HFFc6 (cell line): ENCODE measurements at regions not wholly inside any gene's neighbourhood (a gene's known extent, or its start where the extent isn't known, plus 50 kb on each side); places are given as distances from the start of the nearest gene placed in this dataset.

Experiments used
- DNase-seq: peaks from one replicate; pipeline ENCODE4 v3.0.0-alpha.2; 2018
- H3K27ac Mint-ChIP-seq: 2 replicates; pipeline ENCODE4 v1.8.0; 2020; ENCODE audit warnings: mild to moderate bottlenecking, mixed read lengths
- H3K27me3 Mint-ChIP-seq: 2 replicates; pipeline ENCODE4 v1.8.0; 2021; ENCODE audit warnings: mild to moderate bottlenecking, moderate library complexity, mixed read lengths; ENCODE audit not compliant: insufficient read depth
- H3K36me3 Mint-ChIP-seq: 2 replicates; pipeline ENCODE4 v1.8.0; 2021; ENCODE audit warnings: low read depth, mixed read lengths
- H3K4me1 Mint-ChIP-seq: 2 replicates; pipeline ENCODE4 v1.8.0; 2020; ENCODE audit warnings: low read depth, mixed read lengths
- H3K4me3 Mint-ChIP-seq: 2 replicates; pipeline ENCODE4 v1.8.0; 2020; ENCODE audit warnings: mild to moderate bottlenecking, moderate library complexity, mixed read lengths
- H3K9me3 Mint-ChIP-seq: 2 replicates; pipeline ENCODE4 v1.8.0; 2020; ENCODE audit warnings: mild to moderate bottlenecking, mixed read lengths
- CTCF ChIP-seq: fragments of 200-600 bp; sonication (generic); IDR thresholded peaks from 2 replicates; pipeline ENCODE4 v1.5.0; 2021; ENCODE audit warnings: antibody characterized with exemption, mild to moderate bottlenecking

- H3K27ac Mint-ChIP-seq, result no peak overlapping the region
- H3K4me1 Mint-ChIP-seq, result no peaks in the 10 kb centered on the region; the same call in 1 of the 2 replicates
- peaks cover 28% of the 10 kb centered on the region for H3K27me3 Mint-ChIP-seq
- no peak for TF ChIP-seq CTCF
- no peak for DNase-seq
- H3K9me3 Mint-ChIP-seq, result no peaks in the 10 kb centered on the region
- no peak overlapping the region for H3K4me3 Mint-ChIP-seq
- H3K36me3 Mint-ChIP-seq, result no peaks in the 10 kb centered on the region
Observed at GRCh38 chr10:78630944-78631838, 437.6 kb upstream of the ZMIZ1 start.

GRCh38 chr10:78634389-78634815 lies 434.4 kb upstream of the ZMIZ1 start:
- Mint-ChIP-seq H3K36me3 (no peaks in the 10 kb centered on the region), H3K9me3 (no peaks in the 10 kb centered on the region), H3K4me3 (no peak overlapping the region), H3K27ac (no peak overlapping the region), H3K4me1 (no peaks in the 10 kb centered on the region; the same call in 1 of the 2 replicates), H3K27me3 (peaks cover 21% of the 10 kb centered on the region)
- no peak for TF ChIP-seq CTCF
- DNase-seq, result no peak

- H3K27me3 Mint-ChIP-seq, result peaks cover 16% of the 10 kb centered on the region
- DNase-seq, result no peak
- H3K27ac Mint-ChIP-seq, result no peak overlapping the region
- no peaks in the 10 kb centered on the region; the same call in 1 of the 2 replicates for H3K4me1 Mint-ChIP-seq
- no peaks in the 10 kb centered on the region for H3K36me3 Mint-ChIP-seq
- H3K9me3 Mint-ChIP-seq, result no peaks in the 10 kb centered on the region
- H3K4me3 Mint-ChIP-seq, result no peak overlapping the region
- TF ChIP-seq CTCF, result no peak
Observed at GRCh38 chr10:78634835-78635234, 433.9 kb upstream of the ZMIZ1 start.

- H3K27ac Mint-ChIP-seq, result no peak overlapping the region
- no peaks in the 10 kb centered on the region for H3K9me3 Mint-ChIP-seq
- DNase-seq, result no peak
- no peaks in the 10 kb centered on the region; the same call in 1 of the 2 replicates for H3K4me1 Mint-ChIP-seq
- peaks cover 18% of the 10 kb centered on the region for H3K27me3 Mint-ChIP-seq
- TF ChIP-seq CTCF, result no peak
- H3K36me3 Mint-ChIP-seq, result no peaks in the 10 kb centered on the region
- H3K4me3 Mint-ChIP-seq, result no peak overlapping the region
Observed at GRCh38 chr10:78639629-78640028, 429.1 kb upstream of the ZMIZ1 start.

GRCh38 chr10:78640796-78641636 lies 427.8 kb upstream of the ZMIZ1 start:
- no peak overlapping the region for H3K27ac Mint-ChIP-seq
- H3K4me1 Mint-ChIP-seq, result no peaks in the 10 kb centered on the region

More at GRCh38 chr10:78640796-78641636, 427.8 kb upstream of the ZMIZ1 start:
- Mint-ChIP-seq H3K27me3 (peaks cover 17% of the 10 kb centered on the region), H3K9me3 (no peaks in the 10 kb centered on the region; the same call in 1 of the 2 replicates), H3K36me3 (no peaks in the 10 kb centered on the region), H3K4me3 (no peak overlapping the region)
- DNase-seq, result no peak
- TF ChIP-seq CTCF, result no peak
